Ishikawa (cell line): ENCODE measurements at regions not wholly inside any gene's neighbourhood (a gene's known extent, or its start where the extent isn't known, plus 50 kb on each side); places are given as distances from the start of the nearest gene placed in this dataset.

ENCODE experiments used
- CEBPB ChIP-seq: IDR thresholded peaks from 2 replicates; pipeline ENCODE4 v1.6.1; 2012
- CREB1 ChIP-seq: IDR thresholded peaks from 2 replicates; pipeline ENCODE4 v1.6.1; 2012; ENCODE audit warnings: low read depth
- EGR1 ChIP-seq: IDR thresholded peaks from 2 replicates; pipeline ENCODE4 v1.6.1; 2012
- EP300 ChIP-seq: IDR thresholded peaks from 2 replicates; pipeline ENCODE4 v1.6.1; 2012; ENCODE audit warnings: borderline replicate concordance
- FOXM1 ChIP-seq: IDR thresholded peaks from 2 replicates; pipeline ENCODE4 v1.6.1; 2012; ENCODE audit warnings: low read depth, borderline replicate concordance
- MAX ChIP-seq: IDR thresholded peaks from 2 replicates; pipeline ENCODE4 v1.6.1; 2012
- NFIC ChIP-seq: IDR thresholded peaks from 2 replicates; pipeline ENCODE4 v1.6.1; 2012
- REST ChIP-seq: IDR thresholded peaks from 2 replicates; pipeline ENCODE4 v1.6.1; 2012; ENCODE audit warnings: low read depth, mild to moderate bottlenecking
- TEAD4 ChIP-seq: IDR thresholded peaks from 2 replicates; pipeline ENCODE4 v1.6.1; 2012
- USF1 ChIP-seq: IDR thresholded peaks from 2 replicates; pipeline ENCODE4 v1.6.1; 2012

GRCh38 chr3:115537669-115538068 is 85.6 kb upstream of the GAP43 start:
- no peak for TF ChIP-seq FOXM1
- TF ChIP-seq EP300 = no peak
- no peak for TF ChIP-seq CREB1
- no peak for TF ChIP-seq TEAD4
- TF ChIP-seq MAX = no peak
- TF ChIP-seq NFIC = no peak
- no peak for TF ChIP-seq CEBPB
- TF ChIP-seq EGR1 = no peak
- no peak for TF ChIP-seq USF1
- no peak for TF ChIP-seq REST
